ENCODE measurements at regions not wholly inside any gene's neighbourhood (a gene's known extent, or its start where the extent isn't known, plus 50 kb on each side); places are given as distances from the start of the nearest gene placed in this dataset.

DNA sequence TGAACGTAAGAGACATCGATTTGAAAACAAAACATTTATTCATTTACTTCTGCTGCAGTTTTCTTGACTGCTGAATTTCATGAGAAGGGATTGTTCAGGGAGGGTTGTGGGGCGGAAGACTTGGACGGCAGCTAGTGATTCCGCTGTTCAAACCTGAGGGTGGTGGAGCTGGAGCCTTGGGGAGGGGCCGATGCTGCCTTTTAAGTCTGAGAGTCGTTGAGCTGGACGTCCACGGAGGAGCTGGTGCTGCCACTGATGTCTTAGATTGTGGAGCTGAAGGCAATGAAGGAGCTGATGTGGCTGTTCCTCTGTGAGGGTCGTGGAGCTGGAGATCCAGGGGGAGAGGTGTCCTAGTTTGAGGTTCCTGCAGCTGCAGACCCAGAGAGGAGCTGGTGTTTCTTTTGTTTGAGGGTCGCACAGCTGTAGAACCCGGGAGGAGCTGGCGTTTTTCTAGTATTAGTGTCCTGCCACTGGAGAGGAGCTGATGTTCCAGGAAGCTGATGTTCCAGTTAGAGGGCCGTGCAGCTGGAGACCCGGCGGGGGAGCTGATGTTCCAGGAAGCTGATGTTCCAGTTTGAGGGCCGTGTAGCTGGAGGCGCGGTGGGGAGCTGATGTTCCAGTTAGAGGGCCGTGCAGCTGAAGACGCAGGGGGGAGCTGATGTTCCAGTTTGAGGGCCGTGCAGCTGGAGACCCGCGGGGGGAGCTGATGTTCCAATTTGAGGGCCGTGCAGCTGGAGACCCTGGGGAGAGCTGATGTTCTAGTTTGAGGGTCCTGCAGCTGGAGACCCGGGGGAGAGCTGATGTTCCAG, 150.9 kb downstream of the RTP5 start:
- no peak for DNase-seq (ENCODE audit: low read depth in 4 of 4, low spot score in 2 of 4)

DNA sequence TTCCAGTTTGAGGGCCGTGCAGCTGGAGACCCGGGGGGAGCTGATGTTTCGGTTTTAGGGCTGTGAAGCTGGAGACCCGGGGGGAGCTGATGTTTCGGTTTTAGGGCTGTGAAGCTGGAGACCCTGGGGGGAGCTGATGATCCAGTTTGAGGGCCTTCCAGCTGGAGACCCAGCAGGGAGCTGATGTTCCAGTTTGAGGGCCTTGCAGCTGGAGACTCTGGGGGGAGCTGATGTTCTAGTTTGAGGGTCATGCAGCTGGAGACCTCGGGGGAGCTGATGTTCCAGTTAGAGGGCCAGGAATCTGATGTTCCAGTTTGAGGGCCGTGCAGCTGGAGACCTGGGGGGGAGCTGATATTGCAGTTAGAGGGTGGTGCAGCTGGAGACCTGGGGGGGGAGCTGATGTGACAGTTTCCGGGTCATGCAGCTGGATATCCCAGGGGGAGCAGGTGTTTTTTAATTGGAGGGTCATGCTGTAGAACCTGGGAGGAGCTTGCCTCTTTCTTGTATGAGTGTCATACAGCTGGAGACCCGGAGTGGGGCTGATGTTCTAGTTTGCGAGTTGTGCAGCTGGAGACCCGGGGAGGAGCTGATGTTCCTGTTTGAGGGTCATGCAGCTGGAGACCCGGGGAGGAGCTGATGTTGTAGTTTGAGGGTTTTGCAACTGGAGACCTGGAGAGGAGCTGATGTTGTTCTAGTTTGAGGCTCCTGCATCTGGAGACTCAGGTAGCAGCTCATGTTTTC, 153.2 kb downstream of the RTP5 start:
- DNase-seq (ENCODE audit: low read depth in 4 of 4, low spot score in 2 of 4) = no peak

DNA sequence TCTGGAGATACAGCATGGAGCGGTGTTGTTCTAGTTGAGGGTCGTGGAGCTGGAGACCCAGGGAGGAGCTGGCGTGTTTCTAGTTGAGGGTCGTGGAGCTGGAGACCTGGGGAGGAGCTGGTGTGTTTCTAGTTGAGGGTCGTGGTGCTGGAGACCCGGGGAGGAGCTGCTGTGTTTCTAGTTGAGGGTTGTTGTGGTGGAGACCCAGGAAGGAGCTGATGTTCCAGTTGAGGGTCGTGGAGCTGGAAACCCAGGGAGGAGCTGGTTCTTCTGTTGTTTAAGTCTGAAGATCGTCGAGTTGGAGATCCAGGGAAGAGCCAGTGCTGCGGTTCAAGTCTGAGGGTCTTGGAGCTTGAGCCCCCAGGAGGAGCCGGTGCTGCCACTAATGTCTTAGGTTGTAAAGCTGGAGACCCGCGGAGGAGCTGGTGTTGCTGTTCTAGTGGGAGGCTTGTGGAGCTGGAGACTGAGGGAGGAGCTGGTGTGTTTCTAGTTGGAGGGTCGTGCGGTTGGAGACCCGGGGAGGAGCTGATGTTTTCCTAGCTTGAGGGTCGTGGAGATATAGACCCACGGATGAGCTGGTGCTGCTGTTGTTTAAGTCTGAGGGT, 155.3 kb downstream of the RTP5 start:
- no peak for DNase-seq (ENCODE audit: low read depth in 4 of 4, low spot score in 2 of 4)

DNA sequence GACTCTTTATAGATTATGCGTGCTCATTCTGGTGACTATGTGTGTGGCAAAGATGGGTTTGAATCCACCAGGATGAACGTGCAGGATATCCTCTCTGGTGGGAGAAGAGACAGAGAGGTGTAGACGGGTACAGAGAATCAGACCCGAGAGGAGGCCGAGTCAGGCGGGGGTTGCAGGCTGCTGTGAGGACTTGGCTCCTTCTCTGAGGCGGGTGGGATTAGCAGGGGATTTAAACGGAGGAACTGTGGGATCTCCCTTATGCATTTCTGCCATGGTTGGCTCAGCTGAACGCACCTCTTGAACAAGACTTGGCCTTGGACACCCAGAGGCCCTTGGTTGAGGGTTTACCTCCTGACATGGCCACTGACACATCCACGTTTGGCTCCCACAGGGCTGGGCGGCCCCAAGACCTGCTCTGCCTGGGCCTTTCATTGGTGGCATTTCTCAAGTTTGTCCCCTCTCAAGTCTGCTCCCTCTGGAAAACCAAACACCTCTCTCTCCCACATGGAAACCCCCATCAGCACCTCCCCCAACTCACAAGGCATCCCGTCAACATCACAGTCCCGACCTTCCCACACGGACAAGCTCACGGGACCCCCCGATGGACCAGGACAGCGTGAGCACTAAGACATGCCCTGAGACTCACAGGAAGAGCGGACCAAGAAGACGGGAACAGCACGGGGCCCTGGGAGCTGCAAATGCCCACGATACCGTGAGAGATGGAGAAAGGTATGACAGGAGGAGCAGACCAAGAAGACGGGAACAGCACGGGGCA, 158.3 kb downstream of the RTP5 start:
- DNase-seq (ENCODE audit: low read depth in 4 of 4, low spot score in 2 of 4) = no peak

DNA sequence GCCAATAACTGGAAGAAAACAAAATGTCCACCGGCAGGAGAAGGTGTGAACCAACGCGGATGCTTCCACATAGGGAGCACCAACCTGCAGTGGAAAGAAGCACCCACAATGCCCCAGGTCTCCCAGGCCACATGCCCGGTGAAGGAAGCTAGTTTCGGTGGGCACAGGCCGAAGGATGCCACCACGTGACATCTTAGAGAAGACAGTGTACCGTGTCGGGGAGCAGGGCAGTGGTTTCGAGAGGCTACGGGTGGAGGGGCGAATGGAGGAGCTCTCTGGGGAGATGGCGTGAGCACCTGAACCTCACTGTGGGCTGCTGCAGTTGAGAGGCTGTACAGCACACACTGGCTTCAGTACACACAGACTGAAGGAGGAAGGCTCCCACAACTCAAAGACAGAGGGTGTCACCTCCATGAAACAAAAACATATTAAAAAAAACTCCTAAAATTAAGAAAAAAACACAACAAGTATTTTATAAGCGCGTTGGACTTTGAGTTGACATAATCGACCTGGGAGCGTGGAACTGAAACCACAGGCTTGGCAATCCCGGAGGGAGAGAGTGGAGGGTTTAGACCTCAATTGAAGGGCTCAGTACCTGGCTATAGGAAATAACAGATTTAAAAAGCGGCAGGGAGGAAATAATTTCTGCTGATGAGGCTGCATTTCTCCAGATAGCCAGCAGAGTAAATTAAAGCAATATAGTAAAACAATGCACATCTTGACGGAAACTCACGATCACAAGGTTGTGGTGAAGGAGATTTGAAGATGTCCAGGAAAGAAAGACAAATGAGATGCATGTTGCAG, 160.1 kb downstream of the RTP5 start:
- DNase-seq (ENCODE audit: low read depth in 4 of 4, low spot score in 2 of 4) = no peak

- no peak for DNase-seq (ENCODE audit: low read depth in 4 of 4, low spot score in 2 of 4)
These were observed 160.7 kb downstream of the RTP5 start for GRCh38 chr2:242030226-242030575.

DNA sequence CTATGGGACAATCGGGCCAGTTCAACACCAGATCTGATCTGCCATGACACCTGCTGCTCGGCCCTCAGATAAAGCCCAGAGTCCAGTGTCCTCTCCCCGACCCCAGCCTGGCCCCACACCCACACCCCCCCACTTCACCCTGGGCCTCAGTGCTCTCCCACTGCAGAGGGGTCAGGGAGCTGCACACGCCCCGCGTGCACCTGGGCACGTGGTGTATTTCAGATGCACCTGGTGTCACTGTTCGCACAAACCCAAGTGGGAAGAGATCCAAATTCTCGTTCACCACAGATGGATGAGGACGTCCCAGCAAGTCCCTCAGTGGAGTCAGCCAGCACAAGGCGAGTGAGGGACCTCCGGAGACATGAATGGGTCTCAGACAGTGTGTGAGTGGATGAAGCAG, 161.3 kb downstream of the RTP5 start:
- no peak for DNase-seq (ENCODE audit: low read depth in 4 of 4, low spot score in 2 of 4)

DNA sequence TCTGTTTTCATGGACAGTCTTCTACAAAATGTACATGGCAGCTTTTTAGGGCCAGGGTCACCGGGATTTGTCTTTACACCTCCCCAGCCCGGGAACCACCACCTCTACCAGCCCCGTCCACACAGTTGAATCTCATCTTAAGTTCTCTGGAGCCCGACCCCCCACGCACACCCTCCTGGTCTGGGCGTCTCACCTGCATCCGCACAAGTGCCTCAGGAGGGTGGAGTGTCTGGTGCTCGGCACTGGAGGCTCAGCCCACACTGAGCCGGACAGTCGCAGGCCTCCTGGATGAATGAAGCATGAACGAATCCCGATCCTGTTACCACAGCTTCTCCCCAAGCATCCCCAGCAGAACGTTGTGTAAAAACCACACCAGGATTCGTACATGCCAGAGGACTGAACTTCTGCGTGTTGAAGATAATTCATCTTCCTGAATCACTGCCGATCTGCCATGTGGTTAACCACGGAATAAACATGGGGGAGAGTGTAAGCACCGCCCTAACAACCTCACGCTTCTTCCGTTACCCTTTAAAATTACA, 162.0 kb downstream of the RTP5 start:
- DNase-seq (ENCODE audit: low read depth in 4 of 4, low spot score in 2 of 4) = no peak

DNA sequence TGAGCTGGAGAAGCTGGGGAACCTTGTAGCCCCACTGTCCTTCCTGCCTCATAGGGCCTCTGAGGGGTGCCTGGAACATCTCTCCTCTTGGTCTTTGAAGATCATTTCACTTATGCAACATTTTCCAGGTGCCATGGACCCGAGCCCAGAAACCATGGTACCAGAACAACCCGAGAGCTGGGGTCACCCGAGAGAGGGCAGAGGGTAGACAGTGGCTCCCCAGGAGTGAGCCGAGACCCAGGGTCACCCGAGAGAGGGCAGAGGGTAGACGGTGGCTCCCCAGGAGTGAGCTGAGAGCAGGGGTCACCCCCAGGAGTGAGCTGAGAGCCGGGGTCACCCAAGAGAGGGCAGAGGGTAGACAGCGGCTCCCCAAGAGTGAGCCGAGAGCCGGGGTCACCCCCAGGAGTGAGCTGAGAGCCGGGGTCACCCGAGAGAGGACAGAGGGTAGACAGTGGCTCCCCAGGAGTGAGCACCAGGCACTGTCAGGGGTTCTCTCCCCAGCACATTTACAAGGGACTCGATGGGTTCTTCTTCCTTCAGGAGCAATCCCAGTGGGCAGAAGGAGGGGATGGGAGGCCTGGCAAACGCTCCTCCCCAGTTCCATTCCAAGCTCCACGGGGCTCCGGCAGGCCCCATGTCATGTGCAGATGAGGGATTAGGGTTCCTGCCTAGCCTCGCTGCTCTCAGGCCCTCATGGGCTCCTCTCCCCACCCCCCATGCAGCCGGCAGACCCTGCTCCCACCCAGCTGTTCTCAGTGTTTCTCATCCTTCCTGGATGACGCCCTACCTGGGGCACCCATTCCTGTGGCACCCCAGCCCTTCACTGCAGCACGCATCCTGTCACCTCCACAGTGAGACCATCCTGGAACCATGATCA, 163.5 kb downstream of the RTP5 start:
- DNase-seq (ENCODE audit: low read depth in 4 of 4, low spot score in 2 of 4) = no peak

DNA sequence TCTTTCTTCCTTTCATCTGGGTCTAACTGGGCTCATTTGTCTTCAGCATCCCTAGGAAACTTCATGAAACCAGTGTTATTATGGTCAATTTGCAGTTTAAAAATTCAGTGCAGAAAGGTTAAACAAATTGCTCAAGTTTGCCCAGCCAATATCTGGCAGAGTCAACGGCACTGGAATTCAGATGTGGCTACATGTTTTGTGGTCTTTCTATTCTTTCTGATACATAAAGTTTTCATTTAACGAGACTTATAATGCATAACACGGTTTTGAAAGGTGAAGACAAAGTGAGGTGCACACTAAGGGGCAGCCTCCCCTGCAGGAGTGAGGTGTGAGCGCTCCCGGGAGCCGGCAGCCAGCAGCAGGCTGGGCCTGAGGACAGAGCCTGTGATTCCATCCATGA, 164.6 kb downstream of the RTP5 start:
- DNase-seq (ENCODE audit: low read depth in 4 of 4, low spot score in 2 of 4) = no peak

- DNase-seq (ENCODE audit: low read depth in 4 of 4, low spot score in 2 of 4) = no peak
These were observed 165.7 kb downstream of the RTP5 start for GRCh38 chr2:242034996-242035814.

DNA sequence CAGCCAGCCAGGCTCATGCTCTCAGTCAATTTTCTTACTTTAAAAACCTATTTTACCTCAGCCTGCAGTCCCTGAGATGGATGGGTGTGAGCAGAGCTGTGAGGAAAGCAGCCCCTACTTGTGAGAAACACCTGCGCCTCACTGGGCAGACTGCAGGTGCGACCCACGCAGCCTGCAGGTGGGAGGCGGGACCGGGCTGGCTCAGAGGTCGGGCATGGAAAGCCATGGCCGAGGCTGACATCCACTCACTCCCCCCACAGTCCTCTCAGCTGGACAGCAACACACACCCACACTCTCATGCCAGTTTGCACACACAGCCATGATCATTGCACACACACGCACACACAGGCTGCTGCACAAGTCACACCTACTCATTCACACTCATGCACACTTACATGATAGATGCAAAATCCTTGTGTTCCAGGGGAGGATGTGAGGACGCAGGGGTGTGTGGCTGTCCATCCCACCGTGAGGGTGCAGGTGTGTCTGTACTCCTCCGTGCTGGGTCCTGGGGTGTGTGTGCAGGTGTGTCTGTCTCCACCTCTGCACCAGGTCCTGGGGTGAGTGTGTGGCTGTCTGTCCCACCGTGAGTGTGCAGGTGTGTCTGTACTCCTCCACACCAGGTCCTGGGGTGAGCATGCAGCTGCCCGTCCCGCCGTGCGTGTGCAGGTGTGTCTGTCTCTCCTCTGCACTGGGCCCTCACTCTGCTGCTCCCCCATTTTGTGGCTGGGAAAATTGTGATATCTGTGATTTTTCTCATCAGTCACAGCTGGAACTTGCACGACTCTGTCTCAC, 166.5 kb downstream of the RTP5 start:
- no peak for DNase-seq (ENCODE audit: low read depth in 4 of 4, low spot score in 2 of 4)

DNA sequence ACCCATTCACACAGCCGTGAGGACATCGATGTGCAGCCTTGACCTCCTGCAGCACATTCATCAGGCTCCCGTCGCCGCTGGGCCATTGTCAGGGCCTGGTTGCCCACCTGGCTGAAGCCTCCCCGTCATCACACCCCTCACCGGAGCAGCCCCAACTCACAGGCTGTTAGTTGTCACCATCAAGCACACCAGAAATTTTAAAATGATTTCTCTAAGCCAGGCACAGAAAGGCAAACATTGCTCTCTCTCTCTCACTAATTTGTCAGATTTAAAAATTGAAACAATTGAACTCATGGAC, 167.1 kb downstream of the RTP5 start:
- no peak for DNase-seq (ENCODE audit: low read depth in 4 of 4, low spot score in 2 of 4)

GRCh38 chr2:242038166-242038927, 168.8 kb downstream of the RTP5 start:
- DNase-seq (ENCODE audit: low read depth in 4 of 4, low spot score in 2 of 4) = no peak

DNA sequence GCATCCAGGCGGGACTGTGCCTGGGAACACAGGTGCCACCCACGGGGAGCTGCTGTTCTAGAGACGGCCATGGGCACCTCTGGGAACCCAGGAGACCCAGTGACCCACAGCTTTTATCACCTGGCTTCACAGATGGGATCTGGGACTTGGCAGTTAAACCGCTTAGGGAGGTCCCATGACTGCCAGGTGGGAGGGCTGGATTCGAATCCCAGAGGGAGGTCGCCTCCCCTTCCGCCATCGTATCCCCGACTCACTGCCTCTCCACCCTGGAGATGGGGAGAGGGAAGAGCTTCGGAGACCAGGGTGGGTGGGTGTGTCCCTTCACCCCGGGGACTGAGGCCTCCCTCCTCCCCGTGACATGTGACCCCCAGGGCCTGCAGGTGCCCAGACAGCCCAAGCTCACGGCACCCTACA, 169.4 kb downstream of the RTP5 start:
- DNase-seq (ENCODE audit: low read depth in 4 of 4, low spot score in 2 of 4) = no peak

DNA sequence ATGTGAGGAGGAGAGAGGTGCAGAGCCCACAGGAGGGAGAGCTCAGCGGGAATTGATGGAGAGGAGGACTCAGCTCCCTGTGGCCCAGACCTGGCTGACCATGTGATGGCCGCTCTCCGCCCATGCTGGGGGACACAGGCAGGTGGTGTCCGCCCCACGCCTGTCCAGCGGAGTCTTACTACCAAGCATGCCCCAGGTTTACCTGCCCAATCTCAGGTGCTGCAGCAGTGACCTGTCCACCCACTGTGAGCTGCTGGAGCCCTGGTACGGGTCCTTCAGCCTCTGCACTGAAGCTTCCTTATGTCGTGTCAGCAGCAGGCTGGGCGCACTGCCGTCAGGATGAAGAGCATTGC, 170.8 kb downstream of the RTP5 start:
- DNase-seq (ENCODE audit: low read depth in 4 of 4, low spot score in 2 of 4) = no peak

GRCh38 chr2:242040681-242041080, 171.2 kb downstream of the RTP5 start:
- no peak for DNase-seq (ENCODE audit: low read depth in 4 of 4, low spot score in 2 of 4)
